ENCODE measurements at regions not wholly inside any gene's neighbourhood (a gene's known extent, or its start where the extent isn't known, plus 50 kb on each side); places are given as distances from the start of the nearest gene placed in this dataset.

- Histone ChIP-seq H3K14ac (ENCODE audit: insufficient read depth, low read length) (no peak overlapping the region), H3K23ac (ENCODE audit: insufficient read length, low read depth, low read length) (no peak overlapping the region), H3K27ac (ENCODE audit: insufficient read length, low read depth, low read length) (no peak overlapping the region), H2BK15ac (ENCODE audit: low read depth, low read length) (no peak overlapping the region), H4K91ac (ENCODE audit: insufficient read length, low read depth, low read length) (no peak overlapping the region), H3K56ac (ENCODE audit: insufficient read length, low read depth, low read length) (no peak overlapping the region), H4K20me1 (ENCODE audit: control insufficient read depth, insufficient read depth, insufficient read length) (no peaks in the 10 kb centered on the region), H3K79me2 (ENCODE audit: insufficient read depth, low read length) (no peaks in the 10 kb centered on the region), H3K27me3 (ENCODE audit: insufficient read depth, low read length) (no peaks in the 10 kb centered on the region), H3K23me2 (ENCODE audit: insufficient read length, low read depth, low read length, poor library complexity, severe bottlenecking) (no peaks in the 10 kb centered on the region), H2AK5ac (ENCODE audit: insufficient read length, low read length) (no peak overlapping the region), H3K79me1 (ENCODE audit: insufficient read depth, low read depth, low read length, poor library complexity, severe bottlenecking) (no peaks in the 10 kb centered on the region), H3T11ph (ENCODE audit: low read length) (no peak overlapping the region), H2BK5ac (ENCODE audit: insufficient read length, low read length) (no peak overlapping the region), H3K4ac (ENCODE audit: low read depth, low read length) (no peak overlapping the region), H2BK20ac (ENCODE audit: low read depth, low read length, poor library complexity, severe bottlenecking) (no peak overlapping the region), H2BK120ac (ENCODE audit: low read depth, low read length, poor library complexity, severe bottlenecking) (no peak overlapping the region), H2BK12ac (ENCODE audit: insufficient read length, low read depth, low read length) (no peak overlapping the region), H3K9ac (ENCODE audit: extremely low read depth, insufficient read length, low read length) (no peak overlapping the region), H2AFZ (ENCODE audit: low read length) (no peak overlapping the region), H3K9me3 (ENCODE audit: control insufficient read depth, low read depth, low read length) (no peaks in the 10 kb centered on the region), H3K4me2 (ENCODE audit: insufficient read depth, insufficient read length, low read length) (no peak overlapping the region), H3K18ac (ENCODE audit: insufficient read length, low read depth, low read length) (no peak overlapping the region), H3K4me1 (ENCODE audit: insufficient read depth, low read length) (no peaks in the 10 kb centered on the region), H4K5ac (ENCODE audit: insufficient read length, low read depth, low read length) (no peak overlapping the region), H4K8ac (replicated peaks; ENCODE audit: insufficient read length, low read depth, low read length) (no peak overlapping the region)
- DNase-seq: no peak
- TF ChIP-seq, protein P1, sequence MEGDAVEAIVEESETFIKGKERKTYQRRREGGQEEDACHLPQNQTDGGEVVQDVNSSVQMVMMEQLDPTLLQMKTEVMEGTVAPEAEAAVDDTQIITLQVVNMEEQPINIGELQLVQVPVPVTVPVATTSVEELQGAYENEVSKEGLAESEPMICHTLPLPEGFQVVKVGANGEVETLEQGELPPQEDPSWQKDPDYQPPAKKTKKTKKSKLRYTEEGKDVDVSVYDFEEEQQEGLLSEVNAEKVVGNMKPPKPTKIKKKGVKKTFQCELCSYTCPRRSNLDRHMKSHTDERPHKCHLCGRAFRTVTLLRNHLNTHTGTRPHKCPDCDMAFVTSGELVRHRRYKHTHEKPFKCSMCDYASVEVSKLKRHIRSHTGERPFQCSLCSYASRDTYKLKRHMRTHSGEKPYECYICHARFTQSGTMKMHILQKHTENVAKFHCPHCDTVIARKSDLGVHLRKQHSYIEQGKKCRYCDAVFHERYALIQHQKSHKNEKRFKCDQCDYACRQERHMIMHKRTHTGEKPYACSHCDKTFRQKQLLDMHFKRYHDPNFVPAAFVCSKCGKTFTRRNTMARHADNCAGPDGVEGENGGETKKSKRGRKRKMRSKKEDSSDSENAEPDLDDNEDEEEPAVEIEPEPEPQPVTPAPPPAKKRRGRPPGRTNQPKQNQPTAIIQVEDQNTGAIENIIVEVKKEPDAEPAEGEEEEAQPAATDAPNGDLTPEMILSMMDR (conservative IDR thresholded peaks at IDR 0.05): no peak
- H3K27me3 Mint-ChIP-seq (ENCODE audit: low read depth): no peaks in the 10 kb centered on the region
- H3K27ac Mint-ChIP-seq: no peak overlapping the region
- H3K4me3 Mint-ChIP-seq: no peak overlapping the region
- H3K36me3 Mint-ChIP-seq (ENCODE audit: insufficient read depth in 1 of 3, low read depth in 3 of 3): no peaks in the 10 kb centered on the region
- WGBS (ENCODE audit: extremely low coverage, insufficient read length, low lambda C conversion rate): no CpG with 5 or more reads among the region's 7 CpGs
- H3K4me1 Mint-ChIP-seq: peaks cover 14 to 18% of the 10 kb centered on the region in 2 experiments
- H3K9me3 Mint-ChIP-seq: no peaks in the 10 kb centered on the region
These were observed 144.3 kb upstream of the TENT5A start for GRCh38 chr6:81896525-81897503.

Data from H9 (cell line).